Suprapubic skin (tissue), 4 donors: ENCODE measurements at regions not wholly inside any gene's neighbourhood (a gene's known extent, or its start where the extent isn't known, plus 50 kb on each side); places are given as distances from the start of the nearest gene placed in this dataset.

Experiments
- DNase-seq, 2 donors: peaks; one replicate each; pipeline ENCODE4 v3.0.0-alpha.2; 2019; ENCODE audit warnings: low spot score in 2 of 2
- H3K27ac ChIP-seq: fragments of 200-600 bp; sonication (generic); one replicate; pipeline ENCODE4 v1.5.1; 2019
- H3K27me3 ChIP-seq: fragments of 200-600 bp; sonication (generic); one replicate; pipeline ENCODE4 v1.5.1; 2019
- H3K36me3 ChIP-seq: fragments of 200-600 bp; sonication (generic); one replicate; pipeline ENCODE4 v1.5.1; 2019
- H3K4me1 ChIP-seq: fragments of 200-600 bp; sonication (generic); one replicate; pipeline ENCODE4 v1.5.1; 2019
- H3K4me3 ChIP-seq: fragments of 200-600 bp; sonication (generic); one replicate; pipeline ENCODE4 v1.5.1; 2019; ENCODE audit warnings: mild to moderate bottlenecking
- H3K9me3 ChIP-seq: fragments of 200-600 bp; sonication (generic); one replicate; pipeline ENCODE4 v1.5.1; 2019
- EP300 ChIP-seq: sonication (generic); formaldehyde crosslinking; IDR thresholded peaks from one replicate; pipeline ENCODE4 v1.6.1; 2017; ENCODE audit warnings: antibody characterized with exemption
- POLR2A ChIP-seq, 2 donors: fragments of 450-650 bp; IDR thresholded peaks; one replicate each; pipeline ENCODE4 v1.6.1; 2017; ENCODE audit warnings: antibody characterized with exemption in 2 of 2, mild to moderate bottlenecking in 2 of 2, moderate library complexity in 2 of 2
- POLR2AphosphoS5 ChIP-seq, 3 donors: sonication (generic); formaldehyde crosslinking; IDR thresholded peaks; one replicate each; pipeline ENCODE4 v1.6.1; 2017; ENCODE audit warnings: antibody characterized with exemption in 3 of 3
- WGBS: methylation state at CpG from one replicate; pipeline ENCODE4 v1.1.5; 2018; 5-methylcytosine and 5-hydroxymethylcytosine counted together
- TF ChIP-seq, protein P1 (sequence below), 2 donors: fragments of 200-600 bp in 1 of 2; fragments of 450-650 bp in 1 of 2; sonication (generic) in 1 of 2; IDR thresholded peaks; one replicate each; pipeline ENCODE4 v1.5.1; 2016 to 2019; ENCODE audit warnings: antibody characterized with exemption in 2 of 2, mild to moderate bottlenecking in 1 of 2, moderate library complexity in 1 of 2

DNA sequence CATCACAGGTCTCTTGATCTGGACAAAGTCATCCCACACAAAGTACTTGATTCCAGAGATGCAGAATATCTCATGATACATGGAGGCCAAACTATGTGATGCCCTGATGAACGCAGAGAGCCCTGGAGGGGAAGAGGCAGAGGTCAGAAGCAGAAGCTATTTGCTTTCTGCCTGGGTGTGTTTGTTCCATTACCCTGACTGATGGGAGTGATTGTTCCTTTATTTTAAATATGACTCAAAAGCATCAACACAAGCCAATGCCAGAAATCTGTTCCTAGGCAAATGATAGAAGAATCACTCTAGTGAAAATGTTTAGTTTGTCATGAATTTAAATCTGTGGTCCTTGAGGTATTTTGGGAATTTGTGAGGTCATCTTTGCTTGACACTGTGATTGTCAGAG lies 54.7 kb upstream of the GGTLC1 start:
- TF ChIP-seq POLR2AphosphoS5 (IDR thresholded peaks at IDR 0.05) (no peak), POLR2A (IDR thresholded peaks at IDR 0.05) (no peak), EP300 (no peak)
- TF ChIP-seq, protein P1, sequence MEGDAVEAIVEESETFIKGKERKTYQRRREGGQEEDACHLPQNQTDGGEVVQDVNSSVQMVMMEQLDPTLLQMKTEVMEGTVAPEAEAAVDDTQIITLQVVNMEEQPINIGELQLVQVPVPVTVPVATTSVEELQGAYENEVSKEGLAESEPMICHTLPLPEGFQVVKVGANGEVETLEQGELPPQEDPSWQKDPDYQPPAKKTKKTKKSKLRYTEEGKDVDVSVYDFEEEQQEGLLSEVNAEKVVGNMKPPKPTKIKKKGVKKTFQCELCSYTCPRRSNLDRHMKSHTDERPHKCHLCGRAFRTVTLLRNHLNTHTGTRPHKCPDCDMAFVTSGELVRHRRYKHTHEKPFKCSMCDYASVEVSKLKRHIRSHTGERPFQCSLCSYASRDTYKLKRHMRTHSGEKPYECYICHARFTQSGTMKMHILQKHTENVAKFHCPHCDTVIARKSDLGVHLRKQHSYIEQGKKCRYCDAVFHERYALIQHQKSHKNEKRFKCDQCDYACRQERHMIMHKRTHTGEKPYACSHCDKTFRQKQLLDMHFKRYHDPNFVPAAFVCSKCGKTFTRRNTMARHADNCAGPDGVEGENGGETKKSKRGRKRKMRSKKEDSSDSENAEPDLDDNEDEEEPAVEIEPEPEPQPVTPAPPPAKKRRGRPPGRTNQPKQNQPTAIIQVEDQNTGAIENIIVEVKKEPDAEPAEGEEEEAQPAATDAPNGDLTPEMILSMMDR (IDR thresholded peaks at IDR 0.05): no peak
- 85% methylated on average over 1 of the region's 1 CpG for WGBS
- DNase-seq: no peak
- H3K9me3 ChIP-seq: no peaks in the 10 kb centered on the region
- no peaks in the 10 kb centered on the region for H3K27me3 ChIP-seq
- no peak overlapping the region for H3K4me3 ChIP-seq
- H3K36me3 ChIP-seq: no peaks in the 10 kb centered on the region
- H3K27ac ChIP-seq: no peak overlapping the region
- no peaks in the 10 kb centered on the region for H3K4me1 ChIP-seq

DNA sequence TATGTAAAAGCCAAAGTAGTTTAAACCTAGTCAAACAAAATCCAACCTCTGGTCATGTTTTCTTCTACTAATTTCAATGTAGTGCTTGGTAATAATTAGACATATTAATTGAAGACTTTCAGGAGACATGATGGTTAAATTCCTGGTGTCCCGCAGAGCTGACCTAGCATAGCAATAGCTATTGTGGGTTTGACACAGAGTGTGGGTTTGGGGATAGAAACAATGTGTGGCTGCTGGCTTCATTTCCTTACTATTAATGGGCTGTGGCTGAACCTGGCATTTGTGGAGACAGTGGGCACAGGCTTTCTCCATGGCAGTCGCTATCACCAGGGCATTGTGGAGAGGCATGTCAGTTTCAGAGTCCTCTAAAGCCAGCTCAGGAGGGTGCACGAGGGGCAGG lies 54.1 kb upstream of the GGTLC1 start:
- Histone ChIP-seq H3K27me3 (no peaks in the 10 kb centered on the region), H3K4me1 (no peaks in the 10 kb centered on the region), H3K36me3 (no peaks in the 10 kb centered on the region), H3K9me3 (no peaks in the 10 kb centered on the region), H3K27ac (no peak overlapping the region), H3K4me3 (no peak overlapping the region)
- 84% methylated on average over 3 of the region's 3 CpGs for WGBS
- DNase-seq: no peak
- no peak for TF ChIP-seq EP300

DNA sequence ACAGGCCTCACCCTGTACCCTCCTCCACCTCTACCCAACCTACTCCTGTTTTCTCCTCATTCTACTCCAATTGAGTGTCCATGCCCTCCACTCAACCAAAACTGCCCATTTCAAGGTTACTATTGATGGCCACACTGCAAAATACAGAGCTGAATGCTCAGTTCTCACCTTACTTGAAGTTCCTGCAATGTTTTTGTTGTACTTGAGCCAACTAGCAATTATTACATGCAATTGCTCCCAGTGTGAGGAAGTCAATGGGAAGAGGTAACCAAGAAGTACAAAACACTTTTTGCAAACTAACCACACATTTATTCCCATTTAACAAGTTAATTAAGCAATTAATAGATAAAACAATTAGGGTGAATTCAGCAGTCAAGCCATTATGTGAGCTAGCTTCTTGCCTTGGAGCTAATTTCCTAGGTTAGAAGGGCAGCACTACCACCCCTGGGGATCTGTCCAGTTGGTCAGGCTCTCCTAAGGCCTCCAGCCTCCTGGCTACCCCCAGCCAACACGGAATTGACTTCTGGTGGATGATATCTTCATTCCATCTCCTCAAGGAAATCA lies 52.4 kb upstream of the GGTLC1 start:
- H3K36me3 ChIP-seq: no peaks in the 10 kb centered on the region
- DNase-seq: no peak
- H3K4me1 ChIP-seq: no peaks in the 10 kb centered on the region
- no peaks in the 10 kb centered on the region for H3K27me3 ChIP-seq
- no peak overlapping the region for H3K4me3 ChIP-seq
- TF ChIP-seq POLR2A (IDR thresholded peaks at IDR 0.05): no peak
- TF ChIP-seq, protein P1 (IDR thresholded peaks at IDR 0.05): no peak
- TF ChIP-seq EP300: no peak
- TF ChIP-seq POLR2AphosphoS5 (IDR thresholded peaks at IDR 0.05): no peak
- WGBS: 94% methylated on average over 1 of the region's 1 CpG
- H3K9me3 ChIP-seq: no peaks in the 10 kb centered on the region
- no peak overlapping the region for H3K27ac ChIP-seq

DNA sequence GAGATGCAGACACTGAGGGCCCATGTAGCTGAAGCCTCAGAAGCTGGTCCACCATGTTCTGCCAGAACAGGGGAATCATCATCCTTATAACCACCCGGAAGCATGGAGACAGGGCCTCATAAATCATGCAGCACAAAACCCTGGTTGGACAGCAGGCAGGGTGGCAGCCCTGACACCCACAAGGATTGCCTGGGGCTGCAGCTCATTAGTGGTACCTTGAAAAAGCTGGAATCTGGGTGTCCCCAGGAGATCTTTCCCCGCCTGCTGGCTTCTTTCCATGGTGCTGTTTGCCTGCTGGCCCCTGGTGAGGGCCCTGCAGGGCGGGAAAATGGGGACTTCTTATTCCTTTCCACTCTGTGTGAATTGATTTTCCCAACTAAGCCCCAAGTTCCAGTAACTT lies 50.6 kb upstream of the GGTLC1 start:
- Histone ChIP-seq H3K9me3 (no peaks in the 10 kb centered on the region), H3K4me1 (no peaks in the 10 kb centered on the region), H3K4me3 (no peak overlapping the region), H3K27ac (no peak overlapping the region), H3K27me3 (no peaks in the 10 kb centered on the region), H3K36me3 (no peaks in the 10 kb centered on the region)
- 75% methylated on average over 1 of the region's 3 CpGs for WGBS
- TF ChIP-seq POLR2AphosphoS5 (IDR thresholded peaks at IDR 0.05): no peak
- no peak for TF ChIP-seq POLR2A (IDR thresholded peaks at IDR 0.05)
- TF ChIP-seq EP300: no peak
- TF ChIP-seq, protein P1 (IDR thresholded peaks at IDR 0.05): no peak
- DNase-seq: no peak
